Panc1 (cell line): ENCODE measurements at regions not wholly inside any gene's neighbourhood (a gene's known extent, or its start where the extent isn't known, plus 50 kb on each side); places are given as distances from the start of the nearest gene placed in this dataset.

Experiments used
- ATAC-seq: fragments of 200-7000 bp; cut with Tn5 transposase; 2 replicates; pipeline ENCODE4 v1.9.1; 2020; ENCODE audit warnings: mild to moderate bottlenecking, moderate library complexity
- BruUV-seq: library from RNA; stranded (reverse); fragments of 400-500 nt; replicated peaks from 2 replicates; lab custom pipeline; 2021; lab: Mats Ljungman, UMichigan
- CTCF ChIA-PET: fragments of 300-600 bp; sonication (Branson Sonifier 250); formaldehyde crosslinking; loops from one replicate; lab custom pipeline; 2022; ENCODE audit warnings: antibody characterized with exemption; lab: Charles Lee
- POLR2A ChIA-PET: fragments of 300-600 bp; sonication (Branson Sonifier 250); formaldehyde crosslinking; loops from one replicate; lab custom pipeline; 2022; ENCODE audit warnings: antibody characterized with exemption; lab: Charles Lee
- DNase-seq: peaks from one replicate; pipeline ENCODE4 v3.0.0-alpha.2; 2010; ENCODE audit warnings: low read depth, low spot score
- H3K27ac ChIP-seq: 2 replicates; pipeline ENCODE4 v1.5.1; 2011; ENCODE audit warnings: mild to moderate bottlenecking, low read length, inconsistent platforms
- H3K27me3 ChIP-seq: fragments of 200-500 bp; sonication (Bioruptor generic); 2 replicates; pipeline ENCODE4 v1.6.0; 2014; ENCODE audit warnings: low read length, inconsistent platforms; ENCODE audit not compliant: control insufficient read depth, insufficient read depth
- H3K36me3 ChIP-seq: fragments of 200-500 bp; sonication (Bioruptor generic); 2 replicates; pipeline ENCODE4 v1.5.1; 2014; ENCODE audit warnings: inconsistent platforms, mild to moderate bottlenecking, low read length, moderate library complexity; ENCODE audit not compliant: control insufficient read depth, insufficient read depth
- H3K4me1 ChIP-seq: 2 replicates; pipeline ENCODE4 v1.5.1; 2011; ENCODE audit warnings: inconsistent platforms, mild to moderate bottlenecking, low read length, moderate library complexity; ENCODE audit not compliant: control insufficient read depth, insufficient read depth
- H3K4me3 ChIP-seq, 2 experiments: 2 replicates each; pipeline ENCODE4 v1.5.1; 2011 to 2012; ENCODE audit warnings: low read depth in 2 of 2, low read length in 2 of 2, mild to moderate bottlenecking in 2 of 2, inconsistent platforms in 1 of 2, moderate library complexity in 1 of 2
- H3K9me3 ChIP-seq: fragments of 200-500 bp; sonication (Bioruptor generic); 2 replicates; pipeline ENCODE4 v1.5.1; 2014; ENCODE audit warnings: low read depth, mild to moderate bottlenecking, inconsistent platforms, low read length, moderate library complexity; ENCODE audit not compliant: control insufficient read depth, insufficient read depth
- POLR2AphosphoS5 ChIP-seq: IDR thresholded peaks from 2 replicates; pipeline ENCODE4 v1.6.1; 2012; ENCODE audit warnings: mild to moderate bottlenecking, low read depth, low read length, moderate library complexity
- SIN3A ChIP-seq: IDR thresholded peaks from 2 replicates; pipeline ENCODE4 v1.6.1; 2012; ENCODE audit warnings: low read depth, mild to moderate bottlenecking, low read length, moderate library complexity, borderline replicate concordance; ENCODE audit not compliant: insufficient read depth
- TCF7L2 ChIP-seq: IDR thresholded peaks from 2 replicates; pipeline ENCODE4 v1.6.1; 2011; ENCODE audit warnings: mild to moderate bottlenecking, low read depth, low read length, inconsistent platforms
- in situ Hi-C: cut with HindIII; loops from 2 replicates; pipeline ENCODE4 v1.10.0; 2016; ENCODE audit warnings: low sequenced_read_pairs, low pct_unique_long_range_greater_than_20kb
- intact Hi-C: fragments of 100-400 bp; cut with micrococcal nuclease; formaldehyde crosslinking; loops from one replicate; pipeline ENCODE4 v1.10.0; 2022; ENCODE audit not compliant: unreplicated experiment
- TF ChIP-seq, protein P1 (sequence below), 2 experiments: IDR thresholded peaks; 2 replicates each; pipeline ENCODE4 v1.6.1; 2011 to 2012; ENCODE audit warnings: low read depth in 2 of 2, control low read depth in 1 of 2, low read length in 1 of 2, mild to moderate bottlenecking in 1 of 2, moderate library complexity in 1 of 2; ENCODE audit not compliant: insufficient read depth in 1 of 2
- TF ChIP-seq, protein P2 (sequence below): fragments of 450-650 bp; IDR thresholded peaks from 2 replicates; pipeline ENCODE4 v1.5.1; 2017; ENCODE audit warnings: mild to moderate bottlenecking

DNA sequence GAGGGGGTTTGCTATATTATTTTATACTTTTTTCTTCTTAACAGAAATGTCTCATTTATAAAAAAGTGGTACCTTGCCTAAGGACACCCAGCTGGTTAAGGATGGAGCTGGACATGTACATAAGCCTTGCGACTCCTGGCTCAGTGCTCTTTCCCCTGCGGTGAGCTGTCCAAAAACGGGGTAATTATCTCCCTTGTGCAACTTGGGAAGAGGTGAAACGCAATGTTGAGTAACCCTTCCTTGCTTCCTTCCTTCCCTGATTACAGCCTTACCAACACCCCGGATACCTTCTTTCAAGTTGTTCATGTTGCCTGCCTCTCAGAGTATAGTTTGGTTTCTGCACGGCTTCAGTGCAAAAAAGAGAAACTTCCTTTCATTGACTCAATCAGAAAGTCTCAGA is 94.1 kb upstream of the XYLT1 start:
- Histone ChIP-seq H3K27ac (no peak overlapping the region), H3K27me3 (no peaks in the 10 kb centered on the region), H3K4me1 (no peaks in the 10 kb centered on the region), H3K36me3 (no peaks in the 10 kb centered on the region), H3K9me3 (no peaks in the 10 kb centered on the region), H3K4me3 (no peak overlapping the region)
- no TSS peak for BruUV-seq
- no peak for DNase-seq
- CTCF ChIA-PET = no interaction called here
- in situ Hi-C loops = no loop called here
- POLR2A ChIA-PET = no interaction called here
- no peak for TF ChIP-seq TCF7L2
- TF ChIP-seq SIN3A = no peak
- TF ChIP-seq, protein P1, sequence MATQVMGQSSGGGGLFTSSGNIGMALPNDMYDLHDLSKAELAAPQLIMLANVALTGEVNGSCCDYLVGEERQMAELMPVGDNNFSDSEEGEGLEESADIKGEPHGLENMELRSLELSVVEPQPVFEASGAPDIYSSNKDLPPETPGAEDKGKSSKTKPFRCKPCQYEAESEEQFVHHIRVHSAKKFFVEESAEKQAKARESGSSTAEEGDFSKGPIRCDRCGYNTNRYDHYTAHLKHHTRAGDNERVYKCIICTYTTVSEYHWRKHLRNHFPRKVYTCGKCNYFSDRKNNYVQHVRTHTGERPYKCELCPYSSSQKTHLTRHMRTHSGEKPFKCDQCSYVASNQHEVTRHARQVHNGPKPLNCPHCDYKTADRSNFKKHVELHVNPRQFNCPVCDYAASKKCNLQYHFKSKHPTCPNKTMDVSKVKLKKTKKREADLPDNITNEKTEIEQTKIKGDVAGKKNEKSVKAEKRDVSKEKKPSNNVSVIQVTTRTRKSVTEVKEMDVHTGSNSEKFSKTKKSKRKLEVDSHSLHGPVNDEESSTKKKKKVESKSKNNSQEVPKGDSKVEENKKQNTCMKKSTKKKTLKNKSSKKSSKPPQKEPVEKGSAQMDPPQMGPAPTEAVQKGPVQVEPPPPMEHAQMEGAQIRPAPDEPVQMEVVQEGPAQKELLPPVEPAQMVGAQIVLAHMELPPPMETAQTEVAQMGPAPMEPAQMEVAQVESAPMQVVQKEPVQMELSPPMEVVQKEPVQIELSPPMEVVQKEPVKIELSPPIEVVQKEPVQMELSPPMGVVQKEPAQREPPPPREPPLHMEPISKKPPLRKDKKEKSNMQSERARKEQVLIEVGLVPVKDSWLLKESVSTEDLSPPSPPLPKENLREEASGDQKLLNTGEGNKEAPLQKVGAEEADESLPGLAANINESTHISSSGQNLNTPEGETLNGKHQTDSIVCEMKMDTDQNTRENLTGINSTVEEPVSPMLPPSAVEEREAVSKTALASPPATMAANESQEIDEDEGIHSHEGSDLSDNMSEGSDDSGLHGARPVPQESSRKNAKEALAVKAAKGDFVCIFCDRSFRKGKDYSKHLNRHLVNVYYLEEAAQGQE (IDR thresholded peaks at IDR 0.05; ENCODE audit: insufficient read depth in 1 of 2, low read depth in 2 of 2, low read length in 1 of 2) = no peak
- no peak for TF ChIP-seq POLR2AphosphoS5
- TF ChIP-seq, protein P2, sequence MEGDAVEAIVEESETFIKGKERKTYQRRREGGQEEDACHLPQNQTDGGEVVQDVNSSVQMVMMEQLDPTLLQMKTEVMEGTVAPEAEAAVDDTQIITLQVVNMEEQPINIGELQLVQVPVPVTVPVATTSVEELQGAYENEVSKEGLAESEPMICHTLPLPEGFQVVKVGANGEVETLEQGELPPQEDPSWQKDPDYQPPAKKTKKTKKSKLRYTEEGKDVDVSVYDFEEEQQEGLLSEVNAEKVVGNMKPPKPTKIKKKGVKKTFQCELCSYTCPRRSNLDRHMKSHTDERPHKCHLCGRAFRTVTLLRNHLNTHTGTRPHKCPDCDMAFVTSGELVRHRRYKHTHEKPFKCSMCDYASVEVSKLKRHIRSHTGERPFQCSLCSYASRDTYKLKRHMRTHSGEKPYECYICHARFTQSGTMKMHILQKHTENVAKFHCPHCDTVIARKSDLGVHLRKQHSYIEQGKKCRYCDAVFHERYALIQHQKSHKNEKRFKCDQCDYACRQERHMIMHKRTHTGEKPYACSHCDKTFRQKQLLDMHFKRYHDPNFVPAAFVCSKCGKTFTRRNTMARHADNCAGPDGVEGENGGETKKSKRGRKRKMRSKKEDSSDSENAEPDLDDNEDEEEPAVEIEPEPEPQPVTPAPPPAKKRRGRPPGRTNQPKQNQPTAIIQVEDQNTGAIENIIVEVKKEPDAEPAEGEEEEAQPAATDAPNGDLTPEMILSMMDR = no peak
- intact Hi-C loops = no loop called here
- ATAC-seq = no peak

DNA sequence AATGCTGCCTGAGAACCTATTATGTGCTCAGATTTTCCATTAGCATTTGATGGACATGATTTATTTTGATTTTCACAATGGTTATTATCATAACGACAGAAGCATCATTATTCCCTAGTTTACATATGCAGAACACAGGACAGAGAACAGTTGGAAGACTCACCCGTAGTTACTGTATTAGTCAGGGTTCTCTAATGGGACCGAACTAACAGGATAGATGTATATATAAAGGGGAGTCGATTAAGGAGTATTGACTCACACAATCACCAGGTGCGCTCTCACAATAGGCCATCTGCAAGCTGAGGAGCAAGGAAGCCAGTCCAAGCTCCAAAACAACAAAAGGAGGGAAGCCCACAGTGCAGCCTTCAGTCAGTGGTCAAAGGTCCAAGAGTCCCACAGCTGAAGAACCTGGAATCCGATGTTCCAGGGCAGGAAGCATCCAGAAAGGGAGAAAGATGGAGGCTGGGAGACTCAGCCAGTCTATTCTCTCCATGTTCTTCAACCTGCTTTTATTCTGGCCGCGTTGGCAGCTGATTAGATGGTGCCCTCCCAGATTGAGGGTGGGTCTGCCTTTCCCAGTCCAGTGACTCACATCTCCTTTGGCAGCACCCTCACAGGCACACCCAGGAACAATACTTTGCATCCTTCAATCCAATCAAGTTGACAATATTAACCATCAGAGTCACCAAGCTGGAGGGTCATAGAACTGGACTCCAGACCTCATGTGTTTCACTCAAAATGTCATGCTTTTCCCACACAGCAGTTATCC is 92.7 kb upstream of the XYLT1 start:
- Histone ChIP-seq H3K9me3 (no peaks in the 10 kb centered on the region), H3K4me3 (no peak overlapping the region), H3K4me1 (no peaks in the 10 kb centered on the region), H3K36me3 (no peaks in the 10 kb centered on the region), H3K27me3 (peaks cover 2% of the 10 kb centered on the region; the same call in 1 of the 2 replicates), H3K27ac (no peak overlapping the region)
- no peak for TF ChIP-seq POLR2AphosphoS5
- TF ChIP-seq, protein P2 = no peak
- TF ChIP-seq TCF7L2 = no peak
- TF ChIP-seq SIN3A = no peak
- no TSS peak for BruUV-seq
- ChIA-PET POLR2A (no interaction called here), CTCF (no interaction called here)
- intact Hi-C loops (no loop called here), in situ Hi-C loops (no loop called here)
- ATAC-seq (no peak), DNase-seq (no peak)
